RWPE2 (cell line): ENCODE measurements at regions not wholly inside any gene's neighbourhood (a gene's known extent, or its start where the extent isn't known, plus 50 kb on each side); places are given as distances from the start of the nearest gene placed in this dataset.

Experiments used
- ATAC-seq: fragments of 200-7000 bp; cut with Tn5 transposase; 3 replicates; pipeline ENCODE4 v1.9.1; 2021; ENCODE audit warnings: low read depth
- DNase-seq: peaks from one replicate; pipeline ENCODE4 v3.0.0-alpha.2; 2020; ENCODE audit warnings: low spot score
- H3K27ac ChIP-seq: fragments of 450-650 bp; 2 replicates; pipeline ENCODE4 v1.5.1; 2017; ENCODE audit warnings: mild to moderate bottlenecking; ENCODE audit not compliant: poor library complexity, severe bottlenecking
- H3K27me3 ChIP-seq: fragments of 250-450 bp; sonication (Bioruptor Pico); 2 replicates; pipeline ENCODE4 v1.5.1; 2021; ENCODE audit warnings: mild to moderate bottlenecking, moderate library complexity; ENCODE audit not compliant: insufficient read depth, poor library complexity, severe bottlenecking
- H3K36me3 ChIP-seq: fragments of 250-450 bp; sonication (Bioruptor Pico); 2 replicates; pipeline ENCODE4 v1.5.1; 2020; ENCODE audit warnings: low read depth, mild to moderate bottlenecking, moderate library complexity
- H3K4me1 ChIP-seq: fragments of 250-450 bp; sonication (Bioruptor Pico); 2 replicates; pipeline ENCODE4 v1.5.1; 2021; ENCODE audit warnings: mild to moderate bottlenecking, moderate library complexity; ENCODE audit not compliant: insufficient read depth, poor library complexity, severe bottlenecking
- H3K4me3 ChIP-seq: fragments of 250-450 bp; sonication (Bioruptor Pico); 2 replicates; pipeline ENCODE4 v1.5.1; 2021; ENCODE audit warnings: mild to moderate bottlenecking, moderate library complexity; ENCODE audit not compliant: severe bottlenecking
- H3K9me3 ChIP-seq: fragments of 250-450 bp; sonication (Bioruptor Pico); 2 replicates; pipeline ENCODE4 v1.5.1; 2021; ENCODE audit warnings: mild to moderate bottlenecking, moderate library complexity; ENCODE audit not compliant: severe bottlenecking
- CTCF ChIP-seq: fragments of 450-650 bp; IDR thresholded peaks from one replicate; pipeline ENCODE4 v1.5.1; 2017; ENCODE audit warnings: mild to moderate bottlenecking, moderate library complexity; ENCODE audit not compliant: poor library complexity, severe bottlenecking

- Histone ChIP-seq H3K27ac (no peak overlapping the region), H3K27me3 (no peaks in the 10 kb centered on the region), H3K4me3 (no peak overlapping the region), H3K36me3 (no peaks in the 10 kb centered on the region), H3K9me3 (no peaks in the 10 kb centered on the region), H3K4me1 (no peaks in the 10 kb centered on the region)
- no peak for ATAC-seq
- TF ChIP-seq CTCF, result no peak
- no peak for DNase-seq
These were observed 94.9 kb downstream of the OLFM4 start for GRCh38 chr13:53123536-53123935.

- no peak for TF ChIP-seq CTCF
- DNase-seq (no peak), ATAC-seq (no peak)
- Histone ChIP-seq H3K4me3 (no peak overlapping the region), H3K4me1 (no peaks in the 10 kb centered on the region), H3K27me3 (no peaks in the 10 kb centered on the region), H3K27ac (no peak overlapping the region), H3K9me3 (no peaks in the 10 kb centered on the region), H3K36me3 (no peaks in the 10 kb centered on the region)
These were observed 96.0 kb downstream of the OLFM4 start for GRCh38 chr13:53124623-53125022.

GRCh38 chr13:53126841-53127245, 98.2 kb downstream of the OLFM4 start:
- TF ChIP-seq CTCF, result no peak
- Histone ChIP-seq H3K4me3 (no peak overlapping the region), H3K9me3 (no peaks in the 10 kb centered on the region), H3K36me3 (no peaks in the 10 kb centered on the region), H3K4me1 (no peaks in the 10 kb centered on the region), H3K27ac (no peak overlapping the region), H3K27me3 (no peaks in the 10 kb centered on the region)
- DNase-seq, result no peak
- no peak for ATAC-seq

GRCh38 chr13:53127373-53127772, 98.8 kb downstream of the OLFM4 start:
- H3K4me3 ChIP-seq, result no peak overlapping the region
- ATAC-seq, result no peak
- TF ChIP-seq CTCF, result no peak
- no peaks in the 10 kb centered on the region for H3K9me3 ChIP-seq
- no peak for DNase-seq
- H3K36me3 ChIP-seq, result no peaks in the 10 kb centered on the region
- H3K27me3 ChIP-seq, result no peaks in the 10 kb centered on the region
- no peak overlapping the region for H3K27ac ChIP-seq
- H3K4me1 ChIP-seq, result no peaks in the 10 kb centered on the region

- Histone ChIP-seq H3K9me3 (no peaks in the 10 kb centered on the region), H3K36me3 (no peaks in the 10 kb centered on the region), H3K27me3 (no peaks in the 10 kb centered on the region), H3K4me1 (no peaks in the 10 kb centered on the region), H3K4me3 (no peak overlapping the region), H3K27ac (no peak overlapping the region)
- TF ChIP-seq CTCF, result no peak
- ATAC-seq, result no peak
- DNase-seq, result no peak
These were observed 101.3 kb downstream of the OLFM4 start for GRCh38 chr13:53129864-53130393.
